DMS 273 treated with DMSO at 0.1 percent for 48 hours (cell line): ENCODE measurements at regions not wholly inside any gene's neighbourhood (a gene's known extent, or its start where the extent isn't known, plus 50 kb on each side); places are given as distances from the start of the nearest gene placed in this dataset.
"Not testable (repeated sequence)": the region's sequence is repeated elsewhere in the genome, so short reads cannot be mapped to it uniquely, and the experiment has no call there.

Experiments
- DNase-seq: peaks from one replicate; lab custom pipeline; 2025; lab: John Stamatoyannopoulos, UW

- DNase-seq: no peak
Observed at GRCh38 chrX:97858592-97858991, 974.9 kb downstream of the RPA4 start.

GRCh38 chrX:97860226-97860625 is 976.5 kb downstream of the RPA4 start:
- no peak for DNase-seq

DNA sequence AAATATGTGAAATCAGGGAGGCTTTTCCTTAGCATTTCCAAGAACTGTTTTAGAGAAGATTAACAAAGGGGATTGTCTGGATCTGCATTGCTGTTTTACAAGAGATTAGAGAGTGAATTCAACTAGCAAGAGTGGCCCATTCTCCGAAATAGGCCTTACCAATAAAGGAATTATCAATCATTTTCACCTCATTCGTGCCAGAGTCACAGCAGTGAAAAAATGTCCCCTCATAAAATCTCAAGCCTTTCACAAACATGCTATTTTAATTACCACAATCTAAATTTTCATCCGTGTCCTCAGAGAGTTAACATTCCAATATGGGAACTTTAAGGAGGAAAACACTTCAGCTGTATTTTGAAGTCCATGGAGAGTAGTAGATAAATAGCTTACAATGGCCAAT is 979.6 kb downstream of the RPA4 start:
- no peak for DNase-seq

GRCh38 chrX:97867266-97867665 is 983.6 kb downstream of the RPA4 start:
- no peak for DNase-seq

DNA sequence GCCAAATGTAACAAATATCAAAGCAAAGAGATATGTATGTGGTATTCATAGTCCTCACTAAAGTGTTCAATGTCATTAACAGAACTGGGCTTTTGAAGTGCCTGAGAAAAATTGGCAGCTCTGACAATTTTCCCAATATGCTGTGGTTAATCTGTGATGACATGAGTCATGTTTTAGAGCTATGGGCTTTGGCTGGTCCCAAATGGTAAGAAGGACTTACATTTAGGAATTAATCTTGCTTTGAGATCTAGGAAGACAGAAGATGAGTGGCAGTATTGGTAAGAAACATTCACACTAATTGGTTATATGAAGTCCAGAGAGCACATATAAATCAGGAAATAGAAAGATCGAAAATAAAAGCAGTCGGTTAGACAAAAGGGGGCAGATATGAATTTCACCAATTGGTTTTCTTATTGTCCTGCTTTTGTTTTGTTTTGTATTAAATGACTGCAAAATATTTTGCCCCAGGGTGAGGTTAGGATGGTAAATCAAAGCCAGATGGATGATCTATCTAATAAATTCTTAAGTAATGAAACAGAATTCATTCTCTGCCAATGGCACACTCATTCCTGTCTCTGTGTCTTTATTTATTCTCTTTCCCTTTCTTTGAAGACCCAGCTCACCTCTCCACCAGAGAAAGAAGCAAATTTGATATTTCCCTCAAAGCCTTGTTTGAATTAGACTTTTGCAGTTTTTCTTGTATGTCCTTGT is 993.1 kb downstream of the RPA4 start:
- DNase-seq: no peak

DNA sequence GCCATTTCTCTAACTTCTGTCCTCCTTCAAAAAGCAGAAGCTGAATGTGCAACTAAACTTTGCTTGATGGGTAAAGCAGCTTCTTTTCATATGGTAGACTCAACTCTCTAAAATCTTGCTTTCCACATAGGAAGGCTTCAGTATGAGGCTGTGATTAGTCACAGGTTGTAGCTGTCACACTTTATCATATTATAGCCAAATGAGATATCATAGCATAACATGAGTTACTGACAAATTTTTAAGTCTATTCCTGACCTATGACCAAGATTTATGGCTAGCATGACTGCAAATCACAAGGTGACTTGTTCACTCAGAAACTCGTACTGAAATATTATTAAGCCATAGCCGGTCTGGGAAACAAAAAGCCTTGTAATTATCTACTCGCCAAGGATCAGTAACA is 998.6 kb downstream of the RPA4 start:
- no peak for DNase-seq

DNA sequence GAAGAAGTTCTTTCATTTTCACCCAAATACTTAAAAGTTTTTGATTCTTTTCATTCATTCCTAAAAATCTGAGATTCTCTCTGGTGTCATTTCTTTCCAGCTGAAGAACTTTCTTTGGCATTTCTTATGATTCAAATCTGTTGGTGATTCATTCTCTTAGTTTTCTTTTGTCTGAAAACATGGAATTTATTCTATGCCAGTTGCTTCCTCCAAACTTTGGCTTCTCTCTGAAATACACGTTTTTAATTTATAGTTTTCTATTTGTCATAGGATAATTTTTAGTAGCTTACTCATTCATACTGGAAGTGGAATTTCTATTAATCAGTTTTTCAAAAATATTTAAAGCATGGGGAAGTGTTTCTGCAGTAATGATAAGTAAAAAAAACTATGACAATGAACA is 1012.0 kb downstream of the RPA4 start:
- DNase-seq: no peak

GRCh38 chrX:97897998-97898397 is 1014.3 kb downstream of the RPA4 start:
- no peak for DNase-seq

- no peak for DNase-seq
Observed at GRCh38 chrX:97898798-97899197, 1015.1 kb downstream of the RPA4 start.

GRCh38 chrX:97907791-97908190 is 1024.1 kb downstream of the RPA4 start:
- DNase-seq: no peak

GRCh38 chrX:97909245-97909644 is 1025.5 kb downstream of the RPA4 start:
- DNase-seq: no peak

GRCh38 chrX:97915390-97915789 is 1031.7 kb downstream of the RPA4 start:
- not testable (repeated sequence) for DNase-seq

DNA sequence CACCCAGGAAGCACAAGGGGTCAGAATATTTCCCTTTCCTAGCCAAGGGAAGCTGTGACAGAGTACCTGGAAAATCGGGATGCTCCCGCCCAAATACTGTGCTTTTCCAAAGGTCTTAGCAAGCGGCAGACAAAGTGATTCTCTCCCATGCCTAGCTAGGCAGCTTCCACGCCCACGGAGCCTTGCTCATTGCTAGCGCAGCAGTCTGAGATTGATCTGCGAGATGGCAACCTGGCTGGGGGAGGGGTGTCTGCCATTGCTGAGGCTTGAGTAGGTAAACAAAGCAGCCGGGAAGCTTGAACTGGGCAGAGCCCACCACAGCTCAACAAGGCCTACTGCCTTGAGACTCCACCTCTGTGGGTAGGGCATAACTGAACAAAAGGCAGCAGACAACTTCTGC is 1037.5 kb downstream of the RPA4 start:
- DNase-seq: not testable (repeated sequence)

DNA sequence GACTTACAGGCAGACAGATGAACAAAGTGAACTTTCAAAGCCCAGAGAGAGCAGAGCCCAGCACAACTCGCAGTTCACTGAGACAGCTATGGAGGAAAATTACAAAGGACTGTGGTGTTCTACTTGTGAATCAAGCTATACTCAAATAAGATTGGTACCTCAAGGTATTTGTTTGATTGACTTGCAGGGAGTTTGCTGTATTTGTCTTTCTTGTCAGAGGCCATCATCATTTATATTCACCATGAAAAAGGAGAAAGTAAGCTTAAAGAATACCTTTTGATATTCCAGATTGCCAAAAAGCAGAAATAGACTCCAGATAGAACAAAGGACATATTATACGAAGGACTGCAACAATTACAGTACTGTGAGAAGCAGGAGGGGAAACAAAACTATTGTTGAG is 1047.9 kb downstream of the RPA4 start:
- DNase-seq: no peak

- DNase-seq: no peak
Observed at GRCh38 chrX:97936296-97936695, 1052.6 kb downstream of the RPA4 start.

- DNase-seq: no peak
Observed at GRCh38 chrX:97938706-97939105, 1055.0 kb downstream of the RPA4 start.

DNA sequence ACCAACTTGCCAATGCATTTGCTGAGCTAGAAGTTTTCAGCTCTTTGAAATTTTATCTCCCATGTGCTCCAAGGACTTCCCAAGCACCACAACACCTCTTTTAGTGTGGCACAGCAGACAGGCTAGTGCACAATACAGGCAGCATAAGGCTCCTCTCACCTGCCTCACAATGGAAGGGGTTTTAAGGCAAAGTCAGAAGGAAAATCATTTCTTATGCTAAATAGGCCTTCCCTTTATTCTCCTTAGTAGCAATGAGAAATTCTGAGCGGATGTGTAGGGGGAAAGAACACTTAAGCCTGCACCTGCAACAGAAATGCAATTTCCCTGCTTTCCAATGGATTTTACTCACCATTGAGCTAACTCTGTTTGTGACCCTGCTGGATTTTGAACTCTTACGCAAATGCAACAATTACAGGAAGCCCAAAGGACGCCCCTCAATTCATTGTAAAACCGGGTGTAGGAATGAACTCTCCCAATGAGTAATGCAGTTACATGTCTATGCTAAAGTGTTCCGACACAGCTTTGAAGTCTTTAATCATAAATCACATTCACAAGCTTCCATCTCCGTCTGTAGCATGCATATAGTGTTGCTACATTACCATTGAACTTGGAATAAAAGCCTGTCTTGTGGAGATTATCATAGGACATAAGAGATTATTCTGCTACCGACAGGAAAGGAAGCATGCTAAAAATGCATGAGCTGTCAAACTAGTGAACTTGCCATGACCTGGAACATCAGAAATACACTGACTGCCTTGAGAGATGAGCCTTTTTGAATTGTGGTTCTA is 1084.9 kb downstream of the RPA4 start:
- no peak for DNase-seq

DNA sequence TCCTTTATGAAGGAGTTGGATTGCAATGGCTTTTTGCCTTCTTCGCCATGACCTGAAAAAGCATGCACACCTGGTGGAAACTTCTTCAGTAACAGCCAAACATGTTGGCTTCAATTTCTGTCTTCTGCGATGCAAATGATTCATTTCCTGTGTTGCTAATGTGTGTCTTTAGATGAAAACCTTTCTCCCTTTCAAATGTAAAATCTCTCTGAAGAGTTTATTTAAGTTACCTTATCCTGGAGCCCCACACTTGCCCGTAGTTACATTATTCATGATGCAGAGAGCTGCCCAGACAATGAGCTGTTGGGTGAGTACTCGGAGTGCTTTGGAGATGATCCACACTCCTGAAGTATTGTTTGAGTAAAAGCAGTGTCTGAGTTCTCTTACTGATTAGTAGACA is 1100.9 kb downstream of the RPA4 start:
- DNase-seq: no peak

- DNase-seq: no peak
Observed at GRCh38 chrX:97985096-97985495, 1101.4 kb downstream of the RPA4 start.

GRCh38 chrX:97987979-97988378 is 1104.3 kb downstream of the RPA4 start:
- DNase-seq: no peak

DNA sequence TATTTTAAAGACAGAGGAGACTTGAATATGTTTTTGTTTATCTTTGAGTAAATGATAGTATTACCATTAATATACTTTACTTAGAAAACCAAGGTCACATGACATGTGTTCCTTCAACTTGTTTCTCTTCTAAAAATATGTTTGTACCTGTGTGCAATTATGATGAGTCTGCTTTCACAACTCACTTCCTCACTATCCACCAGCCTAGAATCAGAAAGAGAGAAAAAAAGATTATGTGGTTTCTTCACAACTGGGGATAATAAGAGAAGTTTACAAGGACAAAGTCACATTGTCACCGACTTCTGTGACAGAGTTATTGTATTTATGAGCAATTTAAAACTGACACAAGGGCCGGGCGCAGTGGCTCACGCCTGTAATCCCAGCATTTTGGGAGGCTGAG is 1112.1 kb downstream of the RPA4 start:
- DNase-seq: no peak

- DNase-seq: no peak
Observed at GRCh38 chrX:98028691-98029090, 1145.0 kb downstream of the RPA4 start.

- no peak for DNase-seq
Observed at GRCh38 chrX:98029861-98030260, 1146.2 kb downstream of the RPA4 start.

GRCh38 chrX:98057176-98057575 is 1173.5 kb downstream of the RPA4 start:
- no peak for DNase-seq
